ENCODE measurements at regions not wholly inside any gene's neighbourhood (a gene's known extent, or its start where the extent isn't known, plus 50 kb on each side); places are given as distances from the start of the nearest gene placed in this dataset.

- no peak overlapping the region for H2AFZ ChIP-seq (ENCODE audit: low read depth, low read length)
- DNase-seq (ENCODE audit: extremely low read depth in 1 of 4, low spot score in 3 of 4) (no peak), FAIRE-seq (no peak), ATAC-seq (no peak)
- no peaks in the 10 kb centered on the region for H3K9me1 ChIP-seq (ENCODE audit: control insufficient read depth, insufficient read depth, low read length)
- no peaks in the 10 kb centered on the region for H3K27me3 ChIP-seq (ENCODE audit: control insufficient read depth in 2 of 2, insufficient read depth in 2 of 2, low read length in 2 of 2)
- ChIA-PET POLR2A (no interaction called here), CTCF (ENCODE audit: low intra/inter-chr PET ratio) (no interaction called here)
- intact Hi-C loops (cut with micrococcal nuclease) (no loop called here), in situ Hi-C loops (cut with MboI) (no loop called here)
- H3K4me2 ChIP-seq (ENCODE audit: insufficient read depth, low read length), result no peak overlapping the region
- H3K4me3 ChIP-seq, result no peak overlapping the region
- H3K79me2 ChIP-seq (ENCODE audit: control insufficient read depth, insufficient read depth, low read length), result no peaks in the 10 kb centered on the region
- no peak overlapping the region for H3K9ac ChIP-seq (ENCODE audit: insufficient read depth in 1 of 2, low read depth in 2 of 2, low read length in 2 of 2)
- H3K9me3 ChIP-seq (replicated peaks; ENCODE audit: control insufficient read depth, insufficient read depth, low read depth, low read length), result no peaks in the 10 kb centered on the region
- TF ChIP-seq E2F6 (IDR thresholded peaks at IDR 0.05; ENCODE audit: borderline replicate concordance in 1 of 2, extremely low read depth in 1 of 2, insufficient read depth in 1 of 2, insufficient read length in 1 of 2, low read depth in 1 of 2, low read length in 1 of 2, poor library complexity in 1 of 2, severe bottlenecking in 1 of 2), result no peak
- TF ChIP-seq ZNF407 (IDR thresholded peaks at IDR 0.05; ENCODE audit: low read depth), result no peak
- TF ChIP-seq EZH2 (IDR thresholded peaks at IDR 0.05; ENCODE audit: borderline replicate concordance, low read depth, low read length), result no peak
- TF ChIP-seq MLX (CRISPR knock-in tag; conservative IDR thresholded peaks at IDR 0.05), result no peak
- TF ChIP-seq SLC30A9 (CRISPR knock-in tag; IDR thresholded peaks at IDR 0.05), result no peak
- no peak for TF ChIP-seq ZNF449 (CRISPR knock-in tag; IDR thresholded peaks at IDR 0.05)
- H3K4me1 ChIP-seq (replicated peaks in 1 of 2; ENCODE audit: control insufficient read depth in 2 of 2, insufficient read depth in 2 of 2, low read length in 2 of 2), result no peaks in the 10 kb centered on the region
- no peak overlapping the region for H3K27ac ChIP-seq (ENCODE audit: extremely low read depth, low read depth, low read length)
- no peaks in the 10 kb centered on the region for H4K20me1 ChIP-seq (replicated peaks; ENCODE audit: control insufficient read depth, insufficient read depth, low read length)
- BruUV-seq (replicated peaks), result no TSS peak
- no peaks in the 10 kb centered on the region for H3K36me3 ChIP-seq (ENCODE audit: control insufficient read depth, insufficient read depth, low read length)
Observed at GRCh38 chr21:19692231-19692630, 1288.6 kb upstream of the TMPRSS15 start.

Measured in K562 (cell line).